Testis (tissue), 2 donors: ENCODE measurements at regions not wholly inside any gene's neighbourhood (a gene's known extent, or its start where the extent isn't known, plus 50 kb on each side); places are given as distances from the start of the nearest gene placed in this dataset.

Experiments used
- CTCF ChIP-seq, 3 experiments: fragments of 450-650 bp in 2 of 3; fragments of 200-600 bp in 1 of 3; sonication (generic) in 1 of 3; IDR thresholded peaks; one replicate each; pipeline ENCODE4 v1.5.1; 2016 to 2019; ENCODE audit warnings: antibody characterized with exemption in 3 of 3, mild to moderate bottlenecking in 2 of 3, moderate library complexity in 1 of 3
- POLR2A ChIP-seq: fragments of 450-650 bp; IDR thresholded peaks from one replicate; pipeline ENCODE4 v1.6.1; 2017; ENCODE audit warnings: antibody characterized with exemption, mild to moderate bottlenecking, moderate library complexity

GRCh38 chr5:168239325-168239724 is 52.1 kb upstream of the WWC1 start:
- TF ChIP-seq POLR2A (no peak), CTCF (IDR thresholded peaks at IDR 0.05) (no peak)
